ENCODE measurements at regions not wholly inside any gene's neighbourhood (a gene's known extent, or its start where the extent isn't known, plus 50 kb on each side); places are given as distances from the start of the nearest gene placed in this dataset.

GRCh38 chr13:104733427-104733826, 1667.2 kb upstream of the SLC10A2 start:
- DNase-seq (ENCODE audit: low read depth): no peak
- H3K4me3 ChIP-seq (ENCODE audit: low read depth, low read length): no peak overlapping the region
- no peak for TF ChIP-seq CTCF (IDR thresholded peaks at IDR 0.05; ENCODE audit: control insufficient read depth, extremely low read depth, insufficient read depth)

GRCh38 chr13:104715111-104715510, 1648.9 kb upstream of the SLC10A2 start:
- TF ChIP-seq CTCF (IDR thresholded peaks at IDR 0.05; ENCODE audit: control insufficient read depth, extremely low read depth, insufficient read depth): no peak
- H3K4me3 ChIP-seq (ENCODE audit: low read depth, low read length): no peak overlapping the region
- DNase-seq (ENCODE audit: low read depth): no peak

GRCh38 chr13:104705031-104705750, 1639.0 kb upstream of the SLC10A2 start:
- no peak for TF ChIP-seq CTCF (IDR thresholded peaks at IDR 0.05; ENCODE audit: control insufficient read depth, extremely low read depth, insufficient read depth)
- DNase-seq (ENCODE audit: low read depth): no peak
- no peak overlapping the region for H3K4me3 ChIP-seq (ENCODE audit: low read depth, low read length)

GRCh38 chr13:104701591-104701990, 1635.4 kb upstream of the SLC10A2 start:
- DNase-seq (ENCODE audit: low read depth): no peak
- no peak for TF ChIP-seq CTCF (IDR thresholded peaks at IDR 0.05; ENCODE audit: control insufficient read depth, extremely low read depth, insufficient read depth)
- H3K4me3 ChIP-seq (ENCODE audit: low read depth, low read length): no peak overlapping the region

GRCh38 chr13:104694397-104694796, 1628.2 kb upstream of the SLC10A2 start:
- DNase-seq (ENCODE audit: low read depth): no peak
- no peak for TF ChIP-seq CTCF (IDR thresholded peaks at IDR 0.05; ENCODE audit: control insufficient read depth, extremely low read depth, insufficient read depth)
- H3K4me3 ChIP-seq (ENCODE audit: low read depth, low read length): no peak overlapping the region

GRCh38 chr13:104693126-104693525, 1626.9 kb upstream of the SLC10A2 start:
- H3K4me3 ChIP-seq (ENCODE audit: low read depth, low read length): no peak overlapping the region
- no peak for TF ChIP-seq CTCF (IDR thresholded peaks at IDR 0.05; ENCODE audit: control insufficient read depth, extremely low read depth, insufficient read depth)
- DNase-seq (ENCODE audit: low read depth): no peak

Measured in LNCaP clone FGC (cell line).